GM12878 (cell line): ENCODE measurements at regions not wholly inside any gene's neighbourhood (a gene's known extent, or its start where the extent isn't known, plus 50 kb on each side); places are given as distances from the start of the nearest gene placed in this dataset.
"Not testable (repeated sequence)": the region's sequence is repeated elsewhere in the genome, so short reads cannot be mapped to it uniquely, and the experiment has no call there.

Experiments
- ATAC-seq: fragments of 200-7000 bp; cut with Tn5 transposase; 3 replicates; pipeline ENCODE4 v1.9.1; 2020; ENCODE audit warnings: mild to moderate bottlenecking, moderate library complexity
- BruUV-seq: library from RNA; stranded (reverse); fragments of 400-500 nt; replicated peaks from 2 replicates; lab custom pipeline; 2021; lab: Mats Ljungman, UMichigan
- CTCF ChIA-PET: fragments of 300-600 bp; sonication (Branson Sonifier 250); formaldehyde crosslinking; extraction: SDS; loops from one replicate; lab custom pipeline; 2021; ENCODE audit warnings: inconsistent platforms; lab: Yijun Ruan, JAX
- POLR2A ChIA-PET: fragments of 350-600 bp; formaldehyde crosslinking; extraction: SDS; loops from one replicate; lab custom pipeline; 2021; ENCODE audit warnings: inconsistent platforms; lab: Charles Lee
- RAD21 ChIA-PET: fragments of 300-600 bp; sonication (Branson Sonifier 250); formaldehyde crosslinking; loops from one replicate; lab custom pipeline; 2023; ENCODE audit warnings: antibody characterized with exemption; ENCODE audit not compliant: unreplicated experiment; lab: Charles Lee
- SMC1A ChIA-PET: fragments of 300-600 bp; sonication (Branson Sonifier 250); formaldehyde crosslinking; loops from one replicate; lab custom pipeline; 2023; ENCODE audit not compliant: unreplicated experiment, uncharacterized antibody; lab: Charles Lee
- DNase-seq: peaks from one replicate; pipeline ENCODE4 v3.0.0-alpha.2; 2011; ENCODE audit warnings: low read depth, low spot score
- FAIRE-seq: peaks from 3 replicates; lab custom pipeline; 2011; peaks lifted over from hg19 to GRCh38; lab: Jason Lieb, UNC
- H2AFZ ChIP-seq: 2 replicates; pipeline ENCODE4 v1.6.0; 2011; ENCODE audit warnings: low read depth, low read length, control low read depth; ENCODE audit not compliant: control insufficient read depth
- H3K27ac ChIP-seq: 2 replicates; pipeline ENCODE4 v1.5.1; 2011; ENCODE audit warnings: control low read depth; ENCODE audit not compliant: control insufficient read depth, insufficient read depth
- H3K27me3 ChIP-seq, 2 experiments: replicated peaks in 1 of 2; 2 replicates each; pipeline versions ENCODE4 v1.6.0 to v1.6.1; 2011; ENCODE audit warnings: low read length in 1 of 2; ENCODE audit not compliant: control insufficient read depth in 2 of 2, insufficient read depth in 2 of 2
- H3K36me3 ChIP-seq, 2 experiments: 2 replicates each; pipeline ENCODE4 v1.5.1; 2011; ENCODE audit warnings: low read length in 1 of 2; ENCODE audit not compliant: control insufficient read depth in 2 of 2, insufficient read depth in 2 of 2
- H3K4me1 ChIP-seq: 2 replicates; pipeline ENCODE4 v1.6.1; 2011; ENCODE audit warnings: mild to moderate bottlenecking, low read length, moderate library complexity, mixed read lengths; ENCODE audit not compliant: control insufficient read depth, insufficient read depth
- H3K4me2 ChIP-seq: 2 replicates; pipeline ENCODE4 v1.6.0; 2011; ENCODE audit warnings: control low read depth; ENCODE audit not compliant: control insufficient read depth, insufficient read depth
- H3K4me3 ChIP-seq: fragments of 200-600 bp; sonication (generic); 2 replicates; pipeline ENCODE4 v1.5.1; 2016
- H3K79me2 ChIP-seq: 2 replicates; pipeline ENCODE4 v1.6.0; 2011; ENCODE audit warnings: low read length; ENCODE audit not compliant: control insufficient read depth, insufficient read depth
- H3K9ac ChIP-seq: 2 replicates; pipeline ENCODE4 v1.8.0; 2011; ENCODE audit warnings: low read length, control low read depth, mixed read lengths; ENCODE audit not compliant: control insufficient read depth, insufficient read depth
- H3K9me3 ChIP-seq: replicated peaks from 3 replicates; pipeline ENCODE4 v1.5.1; 2011; ENCODE audit warnings: mild to moderate bottlenecking, low read length; ENCODE audit not compliant: control insufficient read depth, insufficient read depth
- H4K20me1 ChIP-seq: 2 replicates; pipeline ENCODE4 v1.6.0; 2011; ENCODE audit not compliant: control insufficient read depth, insufficient read depth
- BHLHE40 ChIP-seq, 2 experiments: fragments of 450-650 bp in 1 of 2; IDR thresholded peaks; 2 replicates each; pipeline ENCODE4 v1.6.1; 2011 to 2017; ENCODE audit warnings: low read depth in 2 of 2, borderline replicate concordance in 1 of 2, improper control_type of control experiment in 1 of 2, low read length in 1 of 2, mild to moderate bottlenecking in 1 of 2
- CHD4 ChIP-seq: fragments of 200-600 bp; sonication (generic); IDR thresholded peaks from 2 replicates; pipeline ENCODE4 v1.6.1; 2016; ENCODE audit warnings: mild to moderate bottlenecking
- NR2F1 ChIP-seq: fragments of 450-650 bp; conservative IDR thresholded peaks from 2 replicates; pipeline ENCODE4 v1.6.1; 2017; ENCODE audit warnings: mild to moderate bottlenecking
- RB1 ChIP-seq: fragments of 450-650 bp; formaldehyde crosslinking; IDR thresholded peaks from 2 replicates; pipeline ENCODE4 v1.6.1; 2017; ENCODE audit warnings: mild to moderate bottlenecking, borderline replicate concordance
- ZNF592 ChIP-seq: fragments of 450-650 bp; IDR thresholded peaks from 2 replicates; pipeline ENCODE4 v1.6.1; 2017; ENCODE audit warnings: mild to moderate bottlenecking, moderate library complexity
- WGBS: methylation state at CpG from one replicate; pipeline ENCODE4 v1.1.6; 2016; ENCODE audit warnings: low lambda C conversion rate; ENCODE audit not compliant: insufficient replicate concordance, insufficient coverage; ENCODE audit errors: missing lambda C conversion rate; 5-methylcytosine and 5-hydroxymethylcytosine counted together
- in situ Hi-C: fragments of 300-500 bp; cut with MboI; formaldehyde crosslinking; loops from 9 replicates; pipeline ENCODE4 v1.14.3; 2018; ENCODE audit warnings: mixed read lengths
- intact Hi-C: fragments of 100-400 bp; cut with micrococcal nuclease; formaldehyde crosslinking; loops from one replicate; pipeline ENCODE4 v1.14.2; 2022; ENCODE audit not compliant: unreplicated experiment
- TF ChIP-seq, protein P1 (sequence below): fragments of 150-350 bp; IDR thresholded peaks from 2 replicates; pipeline ENCODE4 v1.6.1; 2014; ENCODE audit warnings: mild to moderate bottlenecking, low read depth, low read length

- TF ChIP-seq ZNF592 (no peak), BHLHE40 (IDR thresholded peaks at IDR 0.05; ENCODE audit: borderline replicate concordance in 1 of 2, low read depth in 2 of 2, low read length in 1 of 2) (no peak), RB1 (no peak), NR2F1 (no peak), CHD4 (no peak)
- TF ChIP-seq, protein P1, sequence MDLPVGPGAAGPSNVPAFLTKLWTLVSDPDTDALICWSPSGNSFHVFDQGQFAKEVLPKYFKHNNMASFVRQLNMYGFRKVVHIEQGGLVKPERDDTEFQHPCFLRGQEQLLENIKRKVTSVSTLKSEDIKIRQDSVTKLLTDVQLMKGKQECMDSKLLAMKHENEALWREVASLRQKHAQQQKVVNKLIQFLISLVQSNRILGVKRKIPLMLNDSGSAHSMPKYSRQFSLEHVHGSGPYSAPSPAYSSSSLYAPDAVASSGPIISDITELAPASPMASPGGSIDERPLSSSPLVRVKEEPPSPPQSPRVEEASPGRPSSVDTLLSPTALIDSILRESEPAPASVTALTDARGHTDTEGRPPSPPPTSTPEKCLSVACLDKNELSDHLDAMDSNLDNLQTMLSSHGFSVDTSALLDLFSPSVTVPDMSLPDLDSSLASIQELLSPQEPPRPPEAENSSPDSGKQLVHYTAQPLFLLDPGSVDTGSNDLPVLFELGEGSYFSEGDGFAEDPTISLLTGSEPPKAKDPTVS, result no peak
These were observed 61.1 kb upstream of the CCL21 start (continued) for GRCh38 chr9:34771007-34771406.

- RAD21 ChIA-PET, in situ Hi-C loops, H3K9ac ChIP-seq, H3K79me2 ChIP-seq, DNase-seq, H3K9me3 ChIP-seq, H3K4me1 ChIP-seq, FAIRE-seq, SMC1A ChIA-PET, H3K4me2 ChIP-seq, H3K27me3 ChIP-seq, POLR2A ChIA-PET, H3K36me3 ChIP-seq, H4K20me1 ChIP-seq, ATAC-seq, BruUV-seq, H2AFZ ChIP-seq, intact Hi-C loops, H3K27ac ChIP-seq, H3K4me3 ChIP-seq, CTCF ChIA-PET: not testable (repeated sequence)
- WGBS, result 48% methylated on average over 9 of the region's 9 CpGs
These were observed 57.2 kb upstream of the CCL21 start for GRCh38 chr9:34767087-34767486.
